Transverse colon (tissue), 4 donors: ENCODE measurements at regions not wholly inside any gene's neighbourhood (a gene's known extent, or its start where the extent isn't known, plus 50 kb on each side); places are given as distances from the start of the nearest gene placed in this dataset.

Source experiments
- DNase-seq: peaks from one replicate; pipeline ENCODE4 v3.0.0-alpha.2; 2019
- H3K27ac ChIP-seq, 4 donors: fragments of 200-600 bp; sonication (generic); 2 replicates each; pipeline ENCODE4 v1.5.1; 2016 to 2018; ENCODE audit warnings: inconsistent platforms in 4 of 4
- H3K27me3 ChIP-seq: fragments of 200-600 bp; sonication (generic); 2 replicates; pipeline ENCODE4 v1.5.1; 2017; ENCODE audit warnings: inconsistent platforms
- H3K36me3 ChIP-seq, 4 donors: fragments of 200-600 bp; sonication (generic); 2 replicates each; pipeline ENCODE4 v1.5.1; 2017 to 2019; ENCODE audit warnings: inconsistent platforms in 4 of 4
- H3K4me1 ChIP-seq, 4 donors: fragments of 200-600 bp; sonication (generic); 2 replicates each; pipeline ENCODE4 v1.5.1; 2017 to 2020; ENCODE audit warnings: inconsistent platforms in 4 of 4
- H3K4me3 ChIP-seq, 4 donors: fragments of 200-600 bp; sonication (generic); 1 replicate in 1 of 4; 2 replicates in 3 of 4; pipeline versions ENCODE4 v1.5.1 to v1.6.1; 2017 to 2019; ENCODE audit warnings: inconsistent platforms in 4 of 4
- H3K9me3 ChIP-seq, 2 donors: fragments of 200-600 bp; sonication (generic); 2 replicates each; pipeline ENCODE4 v1.5.1; 2017 to 2019; ENCODE audit warnings: inconsistent platforms in 2 of 2
- CTCF ChIP-seq, 5 experiments: fragments of 200-600 bp in 3 of 5; fragments of 450-650 bp in 2 of 5; sonication (generic) in 3 of 5; IDR thresholded peaks; 1 replicate in 2 of 5; 2 replicates in 3 of 5; pipeline ENCODE4 v1.5.1; 2016 to 2017; ENCODE audit warnings: antibody characterized with exemption in 5 of 5, inconsistent platforms in 3 of 5, mild to moderate bottlenecking in 2 of 5, moderate library complexity in 1 of 5
- EP300 ChIP-seq: sonication (generic); formaldehyde crosslinking; IDR thresholded peaks from one replicate; pipeline ENCODE4 v1.6.1; 2017; ENCODE audit warnings: antibody characterized with exemption, low read depth
- POLR2A ChIP-seq: fragments of 450-650 bp; IDR thresholded peaks from one replicate; pipeline ENCODE4 v1.6.1; 2016; ENCODE audit warnings: antibody characterized with exemption, mild to moderate bottlenecking, moderate library complexity
- POLR2AphosphoS5 ChIP-seq, 3 donors: sonication (generic); formaldehyde crosslinking; IDR thresholded peaks; one replicate each; pipeline ENCODE4 v1.6.1; 2016; ENCODE audit warnings: antibody characterized with exemption in 3 of 3
- WGBS, 2 donors: methylation state at CpG; one replicate each; pipeline ENCODE4 v1.1.5; 2018; ENCODE audit warnings: low coverage in 1 of 2; 5-methylcytosine and 5-hydroxymethylcytosine counted together
- in situ Hi-C, 4 donors: fragments of 200-750 bp; cut with MboI; loops; one replicate each; pipeline versions ENCODE4 v1.15.0 to v1.15.1; 2017; ENCODE audit warnings: low sequenced_read_pairs in 3 of 4, low pct_ligation_motif_present in 1 of 4, low pct_unique_long_range_greater_than_20kb in 1 of 4
- intact Hi-C: fragments of 100-400 bp; cut with DNase I; formaldehyde crosslinking; loops from one replicate; pipeline ENCODE4 v1.15.1; 2023; ENCODE audit warnings: low total_unique reads

GRCh38 chr5:77920359-77921058 is 144.4 kb upstream of the TBCA start:
- no peak overlapping the region for H3K4me3 ChIP-seq
- no peaks in the 10 kb centered on the region for H3K36me3 ChIP-seq
- no peaks in the 10 kb centered on the region for H3K27me3 ChIP-seq
- no peak overlapping the region for H3K27ac ChIP-seq
- in situ Hi-C loops (no loop called here), intact Hi-C loops (no loop called here)
- no peaks in the 10 kb centered on the region for H3K4me1 ChIP-seq
- DNase-seq, result no peak
- no peak for TF ChIP-seq POLR2AphosphoS5 (IDR thresholded peaks at IDR 0.05)
- no peak for TF ChIP-seq CTCF (IDR thresholded peaks at IDR 0.05)
- TF ChIP-seq POLR2A, result no peak
- no peak for TF ChIP-seq EP300
- WGBS, 2 donors, result 74 to 81% methylated on average over 4 to 5 of the region's 5 CpGs
- H3K9me3 ChIP-seq, result no peaks in the 10 kb centered on the region

- Histone ChIP-seq H3K36me3 (no peaks in the 10 kb centered on the region), H3K27me3 (peaks cover 18% of the 10 kb centered on the region), H3K27ac (no peak overlapping the region), H3K4me1 (no peaks in the 10 kb centered on the region), H3K4me3 (no peak overlapping the region), H3K9me3 (no peaks in the 10 kb centered on the region)
- 81% methylated on average over 5 of the region's 5 CpGs; no CpG with 5 or more reads in 1 of the 2 donors for WGBS, 2 donors
- DNase-seq, result no peak
- no peak for TF ChIP-seq POLR2AphosphoS5 (IDR thresholded peaks at IDR 0.05)
- in situ Hi-C loops, result no loop called here
- intact Hi-C loops, result no loop called here
Measured at GRCh38 chr5:77915346-77915745, 139.2 kb upstream of the TBCA start.

GRCh38 chr5:77912721-77913120 is 136.6 kb upstream of the TBCA start:
- no peaks in the 10 kb centered on the region for H3K4me1 ChIP-seq
- DNase-seq, result no peak
- H3K27ac ChIP-seq, result no peak overlapping the region
- in situ Hi-C loops (no loop called here), intact Hi-C loops (loop anchor here (5.0 kb wide), 1 partner anchor 880 kb away; no protein-coding TSS in a partner anchor)
- no peaks in the 10 kb centered on the region for H3K9me3 ChIP-seq
- H3K4me3 ChIP-seq, result no peak overlapping the region
- TF ChIP-seq POLR2AphosphoS5 (IDR thresholded peaks at IDR 0.05), result no peak
- TF ChIP-seq CTCF (IDR thresholded peaks at IDR 0.05), result no peak
- no peak for TF ChIP-seq POLR2A
- no peak for TF ChIP-seq EP300
- peaks cover 18% of the 10 kb centered on the region for H3K27me3 ChIP-seq
- H3K36me3 ChIP-seq, result no peaks in the 10 kb centered on the region
- WGBS, 2 donors, result 59 to 61% methylated on average over 6 of the region's 6 CpGs

- DNase-seq, result no peak
- Histone ChIP-seq H3K4me1 (no peaks in the 10 kb centered on the region), H3K4me3 (no peak overlapping the region), H3K36me3 (no peaks in the 10 kb centered on the region), H3K27ac (no peak overlapping the region), H3K9me3 (no peaks in the 10 kb centered on the region), H3K27me3 (peaks cover 18% of the 10 kb centered on the region)
- in situ Hi-C loops (no loop called here), intact Hi-C loops (loop anchor here (5.0 kb wide), 1 partner anchor 882 kb away; no protein-coding TSS in a partner anchor)
- no peak for TF ChIP-seq EP300
- no peak for TF ChIP-seq POLR2A
- no peak for TF ChIP-seq POLR2AphosphoS5 (IDR thresholded peaks at IDR 0.05)
- no peak for TF ChIP-seq CTCF (IDR thresholded peaks at IDR 0.05)
Measured at GRCh38 chr5:77910602-77911188, 134.6 kb upstream of the TBCA start.
